Head of caudate nucleus (tissue), 42 donors: ENCODE measurements at regions not wholly inside any gene's neighbourhood (a gene's known extent, or its start where the extent isn't known, plus 50 kb on each side); places are given as distances from the start of the nearest gene placed in this dataset.
"Not testable (repeated sequence)": the region's sequence is repeated elsewhere in the genome, so short reads cannot be mapped to it uniquely, and the experiment has no call there.

Experiments used
- DNase-seq, 42 donors: peaks; one replicate each; pipeline versions ENCODE4 v3.0.0 to v3.0.0-alpha.2; 2020 to 2021; ENCODE audit warnings: mixed read lengths in 7 of 42
- intact Hi-C: fragments of 100-400 bp; cut with DNase I; formaldehyde crosslinking; loops from one replicate; pipeline ENCODE4 v1.15.0; 2022

GRCh38 chr5:51646482-51646881 lies 263.2 kb downstream of the ISL1 start:
- intact Hi-C loops: no loop called here
- DNase-seq: no peak

GRCh38 chr5:51650824-51651223 lies 267.6 kb downstream of the ISL1 start:
- intact Hi-C loops: no loop called here

GRCh38 chr5:51651476-51651875 lies 268.2 kb downstream of the ISL1 start:
- no peak for DNase-seq
- intact Hi-C loops: no loop called here

More at GRCh38 chr5:51650824-51651223, 267.6 kb downstream of the ISL1 start:
- no peak for DNase-seq

GRCh38 chr5:51651889-51652288 lies 268.6 kb downstream of the ISL1 start:
- intact Hi-C loops: no loop called here
- DNase-seq: no peak

- intact Hi-C loops: no loop called here
- no peak for DNase-seq
These were observed 269.7 kb downstream of the ISL1 start for GRCh38 chr5:51652980-51653379.

- DNase-seq: no peak
These were observed 274.3 kb downstream of the ISL1 start for GRCh38 chr5:51657340-51658240.

GRCh38 chr5:51661646-51662265 lies 278.5 kb downstream of the ISL1 start:
- DNase-seq: no peak
- intact Hi-C loops: no loop called here

More at GRCh38 chr5:51657340-51658240, 274.3 kb downstream of the ISL1 start:
- intact Hi-C loops: no loop called here

GRCh38 chr5:51664491-51665250 lies 281.4 kb downstream of the ISL1 start:
- intact Hi-C loops: no loop called here

GRCh38 chr5:51665251-51665593 lies 282.0 kb downstream of the ISL1 start:
- DNase-seq: no peak
- intact Hi-C loops: no loop called here

More at GRCh38 chr5:51664491-51665250, 281.4 kb downstream of the ISL1 start:
- no peak for DNase-seq

GRCh38 chr5:51669095-51669494 lies 285.8 kb downstream of the ISL1 start:
- no peak for DNase-seq

GRCh38 chr5:51678330-51678729 lies 295.1 kb downstream of the ISL1 start:
- intact Hi-C loops: no loop called here
- no peak for DNase-seq

More at GRCh38 chr5:51669095-51669494, 285.8 kb downstream of the ISL1 start:
- intact Hi-C loops: no loop called here

- intact Hi-C loops: no loop called here
- no peak for DNase-seq
These were observed 296.0 kb downstream of the ISL1 start for GRCh38 chr5:51679286-51679685.

GRCh38 chr5:51684794-51685355 lies 301.6 kb downstream of the ISL1 start:
- intact Hi-C loops: no loop called here
- DNase-seq: no peak

- DNase-seq: no peak
- intact Hi-C loops: no loop called here
These were observed 302.2 kb downstream of the ISL1 start for GRCh38 chr5:51685419-51685818.

- intact Hi-C loops: no loop called here
These were observed 303.4 kb downstream of the ISL1 start for GRCh38 chr5:51686622-51687021.

GRCh38 chr5:51691538-51692079 lies 308.4 kb downstream of the ISL1 start:
- no peak for DNase-seq
- intact Hi-C loops: no loop called here

More at GRCh38 chr5:51686622-51687021, 303.4 kb downstream of the ISL1 start:
- no peak for DNase-seq

GRCh38 chr5:51694826-51695225 lies 311.6 kb downstream of the ISL1 start:
- intact Hi-C loops: no loop called here
- no peak for DNase-seq

GRCh38 chr5:51696122-51696521 lies 312.9 kb downstream of the ISL1 start:
- intact Hi-C loops: no loop called here
- DNase-seq: no peak

GRCh38 chr5:51702046-51702445 lies 318.8 kb downstream of the ISL1 start:
- intact Hi-C loops, DNase-seq: not testable (repeated sequence)
